ENCODE measurements at regions not wholly inside any gene's neighbourhood (a gene's known extent, or its start where the extent isn't known, plus 50 kb on each side); places are given as distances from the start of the nearest gene placed in this dataset.

- Mint-ChIP-seq H3K27me3 (peaks cover 11% of the 10 kb centered on the region), H3K27ac (peak overlapping the region; percentile 14), H3K9me3 (ENCODE audit: low read depth) (no peaks in the 10 kb centered on the region), H3K4me1 (ENCODE audit: low read depth) (peaks cover 19% of the 10 kb centered on the region), H3K36me3 (ENCODE audit: insufficient read depth) (no peaks in the 10 kb centered on the region), H3K4me3 (ENCODE audit: low read depth) (no peak overlapping the region)
- TF ChIP-seq, protein P1, sequence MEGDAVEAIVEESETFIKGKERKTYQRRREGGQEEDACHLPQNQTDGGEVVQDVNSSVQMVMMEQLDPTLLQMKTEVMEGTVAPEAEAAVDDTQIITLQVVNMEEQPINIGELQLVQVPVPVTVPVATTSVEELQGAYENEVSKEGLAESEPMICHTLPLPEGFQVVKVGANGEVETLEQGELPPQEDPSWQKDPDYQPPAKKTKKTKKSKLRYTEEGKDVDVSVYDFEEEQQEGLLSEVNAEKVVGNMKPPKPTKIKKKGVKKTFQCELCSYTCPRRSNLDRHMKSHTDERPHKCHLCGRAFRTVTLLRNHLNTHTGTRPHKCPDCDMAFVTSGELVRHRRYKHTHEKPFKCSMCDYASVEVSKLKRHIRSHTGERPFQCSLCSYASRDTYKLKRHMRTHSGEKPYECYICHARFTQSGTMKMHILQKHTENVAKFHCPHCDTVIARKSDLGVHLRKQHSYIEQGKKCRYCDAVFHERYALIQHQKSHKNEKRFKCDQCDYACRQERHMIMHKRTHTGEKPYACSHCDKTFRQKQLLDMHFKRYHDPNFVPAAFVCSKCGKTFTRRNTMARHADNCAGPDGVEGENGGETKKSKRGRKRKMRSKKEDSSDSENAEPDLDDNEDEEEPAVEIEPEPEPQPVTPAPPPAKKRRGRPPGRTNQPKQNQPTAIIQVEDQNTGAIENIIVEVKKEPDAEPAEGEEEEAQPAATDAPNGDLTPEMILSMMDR (IDR thresholded peaks at IDR 0.05; ENCODE audit: unreplicated experiment): no peak
- DNase-seq (ENCODE audit: low spot score, unreplicated experiment): no peak
Observed at GRCh38 chr18:8987241-8987640, 115.3 kb upstream of the NDUFV2 start.

DNA sequence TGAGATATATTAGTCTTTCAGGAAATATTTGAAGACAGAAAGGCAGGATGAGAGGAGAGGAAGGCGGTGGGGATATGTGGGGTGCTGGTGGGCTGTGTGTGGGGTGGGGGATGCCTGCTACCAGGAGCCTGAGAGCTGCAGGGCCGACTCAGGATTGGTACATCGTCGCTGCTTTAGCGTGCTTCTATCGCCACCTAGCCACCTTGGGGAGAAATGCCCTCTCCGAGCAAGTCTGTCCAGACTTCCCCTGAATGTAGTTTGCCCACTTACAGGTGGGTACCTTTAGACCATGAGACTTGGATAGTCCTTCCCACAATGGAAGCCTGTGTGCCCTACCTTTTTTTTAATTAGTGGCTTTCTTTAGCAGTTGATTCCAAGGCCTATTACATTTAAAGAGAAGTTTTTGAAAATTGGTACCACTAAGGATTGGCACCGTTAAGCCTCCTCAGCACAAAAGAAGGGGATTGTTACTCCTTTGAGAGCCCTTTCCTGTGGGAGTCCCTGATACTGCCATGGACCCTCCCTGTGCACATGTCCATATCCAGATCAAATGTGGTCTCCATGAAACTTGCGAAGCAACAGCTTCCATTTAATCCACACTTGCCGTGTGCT is 114.1 kb upstream of the NDUFV2 start:
- Mint-ChIP-seq H3K27ac (no peak overlapping the region), H3K27me3 (peaks cover 11% of the 10 kb centered on the region), H3K4me1 (ENCODE audit: low read depth) (peaks cover 16% of the 10 kb centered on the region), H3K9me3 (ENCODE audit: low read depth) (no peaks in the 10 kb centered on the region), H3K4me3 (ENCODE audit: low read depth) (no peak overlapping the region), H3K36me3 (ENCODE audit: insufficient read depth) (no peaks in the 10 kb centered on the region)
- TF ChIP-seq, protein P1 (IDR thresholded peaks at IDR 0.05; ENCODE audit: unreplicated experiment): peak; percentile 85
- DNase-seq (ENCODE audit: low spot score, unreplicated experiment): peak; percentile 54

DNA sequence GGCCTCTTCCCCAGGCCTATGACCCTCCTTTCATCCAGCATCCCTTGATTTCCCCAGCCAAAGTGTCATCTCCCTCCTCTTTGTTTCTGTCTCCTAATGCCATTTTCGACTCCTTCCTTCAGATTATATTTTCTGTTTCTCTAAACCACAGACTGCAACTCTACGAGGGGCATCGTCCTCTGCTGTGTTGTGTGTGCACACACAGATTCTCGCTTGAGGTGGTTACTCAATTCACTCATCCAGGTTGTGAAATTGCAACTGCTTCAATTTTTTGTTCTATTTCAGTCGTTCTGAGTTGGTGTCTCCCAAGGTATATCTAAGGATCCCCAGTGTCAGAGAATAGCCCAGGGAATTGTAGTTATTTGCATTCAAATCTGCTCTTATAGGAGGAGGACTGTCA is 113.5 kb upstream of the NDUFV2 start:
- Mint-ChIP-seq H3K27me3 (peaks cover 11% of the 10 kb centered on the region), H3K4me1 (ENCODE audit: low read depth) (peaks cover 16% of the 10 kb centered on the region), H3K9me3 (ENCODE audit: low read depth) (no peaks in the 10 kb centered on the region), H3K36me3 (ENCODE audit: insufficient read depth) (no peaks in the 10 kb centered on the region), H3K4me3 (ENCODE audit: low read depth) (no peak overlapping the region), H3K27ac (no peak overlapping the region)
- DNase-seq (ENCODE audit: low spot score, unreplicated experiment): no peak
- TF ChIP-seq, protein P1 (IDR thresholded peaks at IDR 0.05; ENCODE audit: unreplicated experiment): no peak

GRCh38 chr18:8989855-8990254 is 112.6 kb upstream of the NDUFV2 start:
- no peaks in the 10 kb centered on the region for H3K36me3 Mint-ChIP-seq (ENCODE audit: insufficient read depth)
- DNase-seq (ENCODE audit: low spot score, unreplicated experiment): no peak
- no peak overlapping the region for H3K27ac Mint-ChIP-seq
- peaks cover 16% of the 10 kb centered on the region for H3K4me1 Mint-ChIP-seq (ENCODE audit: low read depth)
- TF ChIP-seq, protein P1 (IDR thresholded peaks at IDR 0.05; ENCODE audit: unreplicated experiment): no peak
- no peaks in the 10 kb centered on the region for H3K9me3 Mint-ChIP-seq (ENCODE audit: low read depth)
- peaks cover 11% of the 10 kb centered on the region for H3K27me3 Mint-ChIP-seq
- H3K4me3 Mint-ChIP-seq (ENCODE audit: low read depth): no peak overlapping the region

DNA sequence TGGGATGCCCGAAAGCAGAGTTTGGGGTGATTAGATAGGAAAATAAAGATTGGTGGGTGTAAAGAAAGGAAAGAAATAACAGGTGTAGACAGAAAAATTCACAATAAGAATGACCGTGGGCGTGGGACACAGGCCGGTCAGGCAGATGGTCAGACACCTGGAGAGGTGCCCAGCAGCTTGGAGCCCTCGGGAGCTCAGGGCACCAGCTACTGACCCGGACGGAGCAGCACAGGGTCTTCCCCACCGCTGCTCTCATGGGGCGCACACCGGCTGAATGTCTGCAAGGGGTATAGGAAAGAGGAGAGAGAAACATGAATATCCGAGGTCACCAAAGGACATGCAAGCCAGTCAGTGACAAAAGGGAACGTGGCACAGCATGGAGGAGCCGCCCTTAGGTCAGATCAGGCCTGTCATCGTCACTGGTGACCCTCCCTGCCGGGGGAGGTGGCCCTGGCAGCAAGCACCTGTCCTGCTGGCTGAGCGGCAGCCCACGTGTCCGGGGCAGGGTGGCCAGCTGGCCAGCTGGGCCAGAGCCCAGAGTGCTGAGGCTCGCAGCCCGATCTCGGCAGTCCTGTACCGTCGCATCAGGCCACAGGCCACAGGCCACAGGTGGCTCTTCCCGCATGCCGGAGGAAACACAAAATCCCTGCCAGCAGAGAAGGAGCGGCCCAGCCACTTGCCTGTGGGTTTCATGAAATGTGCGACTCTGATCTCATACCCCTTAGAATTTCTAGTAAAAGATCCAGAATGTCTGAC is 112.0 kb upstream of the NDUFV2 start:
- no peak overlapping the region for H3K27ac Mint-ChIP-seq
- no peak overlapping the region for H3K4me3 Mint-ChIP-seq (ENCODE audit: low read depth)
- peaks cover 16% of the 10 kb centered on the region for H3K4me1 Mint-ChIP-seq (ENCODE audit: low read depth)
- TF ChIP-seq, protein P1 (IDR thresholded peaks at IDR 0.05; ENCODE audit: unreplicated experiment): no peak
- DNase-seq (ENCODE audit: low spot score, unreplicated experiment): no peak
- no peaks in the 10 kb centered on the region for H3K9me3 Mint-ChIP-seq (ENCODE audit: low read depth)
- peaks cover 11% of the 10 kb centered on the region for H3K27me3 Mint-ChIP-seq
- H3K36me3 Mint-ChIP-seq (ENCODE audit: insufficient read depth): no peaks in the 10 kb centered on the region
